ENCODE measurements at regions not wholly inside any gene's neighbourhood (a gene's known extent, or its start where the extent isn't known, plus 50 kb on each side); places are given as distances from the start of the nearest gene placed in this dataset.
"Not testable (repeated sequence)": the region's sequence is repeated elsewhere in the genome, so short reads cannot be mapped to it uniquely, and the experiment has no call there.

- not testable (repeated sequence) for TF ChIP-seq POLR2A, CTCF (IDR thresholded peaks at IDR 0.05)
Measured at GRCh38 chr1:72983011-72983410, 700.7 kb upstream of the NEGR1 start.

All from body of pancreas (tissue), 4 donors.